SK-N-SH treated with all-trans-retinoic acid at 6 μM for 48 hours (cell line): ENCODE measurements at regions not wholly inside any gene's neighbourhood (a gene's known extent, or its start where the extent isn't known, plus 50 kb on each side); places are given as distances from the start of the nearest gene placed in this dataset.

Source experiments
- ARNTL ChIP-seq: fragments of 450-650 bp; formaldehyde crosslinking; IDR thresholded peaks from 2 replicates; pipeline ENCODE4 v1.5.0; 2020; ENCODE audit warnings: low read depth, mild to moderate bottlenecking, moderate library complexity, borderline replicate concordance
- CREB5 ChIP-seq: fragments of 250-450 bp; sonication (Bioruptor Pico); IDR thresholded peaks from 2 replicates; pipeline ENCODE4 v1.5.1; 2020; ENCODE audit warnings: low read depth, mild to moderate bottlenecking, moderate library complexity
- CSRNP3 ChIP-seq: fragments of 250-450 bp; sonication (Bioruptor Pico); IDR thresholded peaks from 2 replicates; pipeline ENCODE4 v1.5.1; 2021; ENCODE audit warnings: mild to moderate bottlenecking, moderate library complexity
- GLIS3 ChIP-seq: fragments of 250-450 bp; sonication (Bioruptor Pico); IDR thresholded peaks from 2 replicates; pipeline ENCODE4 v1.5.0; 2020; ENCODE audit warnings: mild to moderate bottlenecking, moderate library complexity
- OSR1 ChIP-seq: fragments of 250-450 bp; sonication (Bioruptor Pico); IDR thresholded peaks from 2 replicates; pipeline ENCODE4 v1.8.0; 2022; ENCODE audit warnings: moderate library complexity, mild to moderate bottlenecking, inconsistent platforms
- PATZ1 ChIP-seq: fragments of 250-450 bp; sonication (Bioruptor Pico); IDR thresholded peaks from 2 replicates; pipeline ENCODE4 v1.8.0; 2020; ENCODE audit warnings: mild to moderate bottlenecking, moderate library complexity, borderline replicate concordance
- PPARA ChIP-seq: fragments of 250-450 bp; sonication (Bioruptor Pico); IDR thresholded peaks from 2 replicates; pipeline ENCODE4 v1.5.0; 2020; ENCODE audit warnings: mild to moderate bottlenecking, borderline replicate concordance
- RARB ChIP-seq: fragments of 250-450 bp; sonication (Bioruptor Pico); IDR thresholded peaks from 2 replicates; pipeline ENCODE4 v1.8.0; 2021; ENCODE audit warnings: mild to moderate bottlenecking, moderate library complexity
- SNAI2 ChIP-seq: fragments of 250-450 bp; sonication (Bioruptor Pico); IDR thresholded peaks from 2 replicates; pipeline ENCODE4 v1.5.0; 2020; ENCODE audit warnings: mild to moderate bottlenecking, moderate library complexity
- ZFP3 ChIP-seq: fragments of 250-450 bp; sonication (Bioruptor Pico); IDR thresholded peaks from 2 replicates; pipeline ENCODE4 v1.5.0; 2020; ENCODE audit warnings: mild to moderate bottlenecking, moderate library complexity
- ZFP30 ChIP-seq: fragments of 450-650 bp; formaldehyde crosslinking; IDR thresholded peaks from 2 replicates; pipeline ENCODE4 v1.5.0; 2022; ENCODE audit warnings: mild to moderate bottlenecking, moderate library complexity
- ZNF565 ChIP-seq: fragments of 450-650 bp; formaldehyde crosslinking; conservative IDR thresholded peaks from 2 replicates; pipeline ENCODE4 v1.5.0; 2020; ENCODE audit warnings: low read depth, mild to moderate bottlenecking, moderate library complexity
- ZNF8 ChIP-seq: fragments of 450-650 bp; formaldehyde crosslinking; IDR thresholded peaks from 2 replicates; pipeline ENCODE4 v1.5.0; 2020; ENCODE audit warnings: mild to moderate bottlenecking, moderate library complexity

GRCh38 chr5:159835548-159835947 is 80.7 kb upstream of the ADRA1B start:
- TF ChIP-seq PATZ1 (CRISPR knock-in tag) (no peak), ZNF8 (CRISPR knock-in tag) (no peak), OSR1 (no peak), ZNF565 (CRISPR knock-in tag) (no peak), CSRNP3 (CRISPR knock-in tag) (no peak), GLIS3 (no peak), PPARA (CRISPR knock-in tag) (no peak), RARB (CRISPR knock-in tag) (no peak), CREB5 (CRISPR knock-in tag) (no peak), ZFP30 (CRISPR knock-in tag) (no peak), SNAI2 (CRISPR knock-in tag) (no peak), ZFP3 (CRISPR knock-in tag) (no peak), ARNTL (CRISPR knock-in tag) (no peak)
